ENCODE measurements at regions not wholly inside any gene's neighbourhood (a gene's known extent, or its start where the extent isn't known, plus 50 kb on each side); places are given as distances from the start of the nearest gene placed in this dataset.
A peak's percentile ranks its signal among the peaks of the same experiment; 100 is the strongest.

GRCh38 chr11:71341173-71341572 is 88.8 kb upstream of the SHANK2 start:
- TF ChIP-seq CTCF (IDR thresholded peaks at IDR 0.05), result no peak
- no peaks in the 10 kb centered on the region for H3K9me3 ChIP-seq
- H3K36me3 ChIP-seq, result no peaks in the 10 kb centered on the region
- no peak overlapping the region for H3K4me3 ChIP-seq
- DNase-seq, result no peak
- peaks cover 6% of the 10 kb centered on the region for H3K4me1 ChIP-seq
- H3K27ac ChIP-seq, result no peak overlapping the region
- intact Hi-C loops (cut with DNase I), result no loop called here
- ATAC-seq, result no peak
- H3K27me3 ChIP-seq, result no peaks in the 10 kb centered on the region

GRCh38 chr11:71340086-71340606 is 87.8 kb upstream of the SHANK2 start:
- DNase-seq, result peak; percentile 45
- Histone ChIP-seq H3K4me3 (no peak overlapping the region), H3K36me3 (no peaks in the 10 kb centered on the region), H3K4me1 (peaks cover 6% of the 10 kb centered on the region), H3K27ac (no peak overlapping the region), H3K9me3 (no peaks in the 10 kb centered on the region), H3K27me3 (no peaks in the 10 kb centered on the region)
- no peak for TF ChIP-seq CTCF (IDR thresholded peaks at IDR 0.05)
- ATAC-seq, result no peak
- intact Hi-C loops (cut with DNase I), result no loop called here

- H3K9me3 ChIP-seq, result no peaks in the 10 kb centered on the region
- H3K4me3 ChIP-seq, result no peak overlapping the region
- intact Hi-C loops (cut with DNase I), result no loop called here
- DNase-seq (peak; percentile 51), ATAC-seq (no peak)
- no peak for TF ChIP-seq CTCF (IDR thresholded peaks at IDR 0.05)
- H3K4me1 ChIP-seq, result peaks cover 6% of the 10 kb centered on the region
- H3K36me3 ChIP-seq, result no peaks in the 10 kb centered on the region
- no peaks in the 10 kb centered on the region for H3K27me3 ChIP-seq
- no peak overlapping the region for H3K27ac ChIP-seq
Measured at GRCh38 chr11:71339396-71339881, 87.1 kb upstream of the SHANK2 start.

GRCh38 chr11:71338801-71339395 is 86.5 kb upstream of the SHANK2 start:
- Histone ChIP-seq H3K36me3 (no peaks in the 10 kb centered on the region), H3K4me1 (peaks cover 6% of the 10 kb centered on the region), H3K27ac (no peak overlapping the region), H3K4me3 (no peak overlapping the region), H3K27me3 (no peaks in the 10 kb centered on the region), H3K9me3 (no peaks in the 10 kb centered on the region)
- intact Hi-C loops (cut with DNase I), result no loop called here
- no peak for TF ChIP-seq CTCF (IDR thresholded peaks at IDR 0.05)
- no peak for ATAC-seq
- DNase-seq, result no peak

GRCh38 chr11:71336996-71337754 is 84.8 kb upstream of the SHANK2 start:
- DNase-seq, result peak; percentile 41
- intact Hi-C loops (cut with DNase I), result no loop called here
- ATAC-seq, result no peak
- Histone ChIP-seq H3K36me3 (no peaks in the 10 kb centered on the region), H3K4me1 (peaks cover 6% of the 10 kb centered on the region), H3K4me3 (no peak overlapping the region), H3K27ac (no peak overlapping the region), H3K27me3 (no peaks in the 10 kb centered on the region), H3K9me3 (no peaks in the 10 kb centered on the region)
- no peak for TF ChIP-seq CTCF (IDR thresholded peaks at IDR 0.05)
